ENCODE measurements at regions not wholly inside any gene's neighbourhood (a gene's known extent, or its start where the extent isn't known, plus 50 kb on each side); places are given as distances from the start of the nearest gene placed in this dataset.
A peak's percentile ranks its signal among the peaks of the same experiment; 100 is the strongest.

GRCh38 chr6:82056567-82056966 lies 191.0 kb downstream of the IBTK start:
- no peaks in the 10 kb centered on the region for H3K36me3 ChIP-seq
- H3K27me3 ChIP-seq, result no peaks in the 10 kb centered on the region
- no peaks in the 10 kb centered on the region for H3K9me3 ChIP-seq
- no peak for DNase-seq (ENCODE audit: low spot score in 2 of 2)
- H3K4me3 ChIP-seq, result no peak overlapping the region
- TF ChIP-seq CTCF (IDR thresholded peaks at IDR 0.05), result no peak
- intact Hi-C loops (cut with DNase I), result no loop called here
- peaks cover 0 to 4% of the 10 kb centered on the region in 2 donors for H3K4me1 ChIP-seq
- no peak overlapping the region for H3K27ac ChIP-seq

- TF ChIP-seq CTCF (IDR thresholded peaks at IDR 0.05), result no peak
- H3K4me1 ChIP-seq, result no peaks in the 10 kb centered on the region
- DNase-seq (ENCODE audit: low spot score in 2 of 2), result no peak
- H3K27ac ChIP-seq, result no peak overlapping the region
- no peaks in the 10 kb centered on the region for H3K27me3 ChIP-seq
- intact Hi-C loops (cut with DNase I), result no loop called here
- no peak overlapping the region for H3K4me3 ChIP-seq
- no peaks in the 10 kb centered on the region for H3K36me3 ChIP-seq
- no peaks in the 10 kb centered on the region for H3K9me3 ChIP-seq
These were observed 201.4 kb downstream of the IBTK start for GRCh38 chr6:82045965-82046756.

GRCh38 chr6:82040405-82041221 lies 206.9 kb downstream of the IBTK start:
- Histone ChIP-seq H3K9me3 (no peaks in the 10 kb centered on the region), H3K27ac (no peak overlapping the region), H3K36me3 (no peaks in the 10 kb centered on the region), H3K4me1 (peaks cover 0 to 4% of the 10 kb centered on the region in 2 donors), H3K4me3 (no peak overlapping the region), H3K27me3 (no peaks in the 10 kb centered on the region)
- TF ChIP-seq CTCF (IDR thresholded peaks at IDR 0.05), result peak; percentile 46 to 80 (median 74)
- DNase-seq (ENCODE audit: low spot score in 2 of 2), result peak in 1 of 2 donors; percentile 73
- intact Hi-C loops (cut with DNase I), result loop anchor here (2.0 kb wide), 1 partner anchor 288 kb away; the partner anchor contains the start of gene TENT5A

GRCh38 chr6:82038631-82039030 lies 208.9 kb downstream of the IBTK start:
- peaks cover 4% of the 10 kb centered on the region in 2 donors for H3K4me1 ChIP-seq
- H3K9me3 ChIP-seq, result no peaks in the 10 kb centered on the region
- H3K27ac ChIP-seq, result no peak overlapping the region
- TF ChIP-seq CTCF (IDR thresholded peaks at IDR 0.05), result no peak
- H3K36me3 ChIP-seq, result no peaks in the 10 kb centered on the region
- no peak for DNase-seq (ENCODE audit: low spot score in 2 of 2)
- H3K4me3 ChIP-seq, result no peak overlapping the region
- intact Hi-C loops (cut with DNase I), result no loop called here
- no peaks in the 10 kb centered on the region for H3K27me3 ChIP-seq

DNA sequence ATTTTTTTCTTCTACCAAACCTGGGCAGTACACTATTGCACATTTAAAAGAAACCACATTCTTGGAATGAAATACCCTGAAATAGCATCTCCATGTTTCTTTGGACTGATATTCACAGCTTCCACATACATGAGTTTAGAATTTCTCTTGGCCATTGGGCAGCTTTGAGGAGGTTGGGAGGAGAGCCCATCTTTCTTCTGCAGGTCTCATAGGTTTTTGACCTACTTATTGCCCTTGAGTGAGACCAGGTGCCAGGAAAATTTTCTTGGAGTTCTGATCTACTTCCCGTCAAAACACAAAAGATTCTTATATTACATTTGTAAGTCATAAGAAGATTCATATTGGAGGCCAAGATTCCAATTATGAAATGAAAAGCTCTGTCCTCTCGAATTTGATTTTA lies 212.0 kb downstream of the IBTK start:
- Histone ChIP-seq H3K27ac (no peak overlapping the region), H3K4me3 (no peak overlapping the region), H3K4me1 (peaks cover 4 to 7% of the 10 kb centered on the region in 2 donors), H3K27me3 (no peaks in the 10 kb centered on the region), H3K9me3 (no peaks in the 10 kb centered on the region), H3K36me3 (no peaks in the 10 kb centered on the region)
- intact Hi-C loops (cut with DNase I), result no loop called here
- no peak for DNase-seq (ENCODE audit: low spot score in 2 of 2)
- TF ChIP-seq CTCF (IDR thresholded peaks at IDR 0.05), result no peak
